OCI-LY1 (cell line): ENCODE measurements at regions not wholly inside any gene's neighbourhood (a gene's known extent, or its start where the extent isn't known, plus 50 kb on each side); places are given as distances from the start of the nearest gene placed in this dataset.

Source experiments
- H2AFZ ChIP-seq: fragments of 200-600 bp; sonication (generic), shearing (Covaris generic); 2 replicates; pipeline ENCODE4 v1.6.0; 2014; ENCODE audit warnings: antibody characterized with exemption, mild to moderate bottlenecking, low read length
- H3F3A ChIP-seq: fragments of 200-600 bp; sonication (generic), shearing (Covaris generic); 2 replicates; pipeline ENCODE4 v1.6.0; 2014; ENCODE audit warnings: mild to moderate bottlenecking, antibody characterized with exemption, low read length, moderate library complexity; ENCODE audit not compliant: insufficient read depth
- H3K27ac ChIP-seq: fragments of 200-600 bp; sonication (generic); 2 replicates; pipeline ENCODE4 v1.5.1; 2014; ENCODE audit warnings: low read length, mixed run types, mild to moderate bottlenecking, low read depth; ENCODE audit not compliant: poor library complexity, severe bottlenecking
- H3K27me3 ChIP-seq: fragments of 200-600 bp; sonication (generic); 2 replicates; pipeline ENCODE4 v1.6.0; 2014; ENCODE audit warnings: antibody characterized with exemption, mild to moderate bottlenecking, low read length, moderate library complexity; ENCODE audit not compliant: insufficient read depth
- H3K36me3 ChIP-seq: fragments of 200-600 bp; sonication (generic); 2 replicates; pipeline ENCODE4 v1.6.1; 2014; ENCODE audit warnings: mild to moderate bottlenecking, antibody characterized with exemption, low read length, moderate library complexity, mixed read lengths; ENCODE audit not compliant: insufficient read depth
- H3K4me1 ChIP-seq: fragments of 200-600 bp; sonication (generic); 2 replicates; pipeline ENCODE4 v1.5.1; 2014; ENCODE audit warnings: mild to moderate bottlenecking, low read length, moderate library complexity; ENCODE audit not compliant: insufficient read depth, severe bottlenecking
- H3K4me2 ChIP-seq: fragments of 200-600 bp; sonication (generic), shearing (Covaris generic); 2 replicates; pipeline ENCODE4 v1.6.1; 2014; ENCODE audit warnings: low read length
- H3K4me3 ChIP-seq: fragments of 200-600 bp; sonication (generic); 2 replicates; pipeline ENCODE4 v1.5.1; 2014; ENCODE audit warnings: low read length, low read depth, mild to moderate bottlenecking, mixed read lengths; ENCODE audit not compliant: poor library complexity, severe bottlenecking
- H3K79me2 ChIP-seq: fragments of 200-600 bp; shearing (Covaris generic); 2 replicates; pipeline ENCODE4 v1.6.1; 2016; ENCODE audit warnings: mixed run types, low read length, mixed read lengths; ENCODE audit not compliant: insufficient read depth
- H3K9ac ChIP-seq: fragments of 200-600 bp; sonication (generic), shearing (Covaris generic); 2 replicates; pipeline ENCODE4 v1.6.1; 2014; ENCODE audit warnings: mild to moderate bottlenecking, low read length, mixed read lengths
- H3K9me2 ChIP-seq: fragments of 200-600 bp; sonication (generic), shearing (Covaris generic); 2 replicates; pipeline ENCODE4 v1.6.1; 2014; ENCODE audit warnings: low read depth, mild to moderate bottlenecking, low read length, mixed read lengths
- H3K9me3 ChIP-seq: fragments of 200-600 bp; shearing (Covaris generic); 2 replicates; pipeline ENCODE4 v1.6.1; 2014; ENCODE audit warnings: low read length, mixed read lengths
- H4K20me1 ChIP-seq: fragments of 200-600 bp; sonication (generic), shearing (Covaris generic); 2 replicates; pipeline ENCODE4 v1.6.0; 2016; ENCODE audit warnings: mild to moderate bottlenecking, low read length; ENCODE audit not compliant: insufficient read depth
- EZH2 ChIP-seq: fragments of 200-600 bp; sonication (generic), shearing (Covaris generic); IDR thresholded peaks from 2 replicates; pipeline ENCODE4 v1.8.0; 2017; ENCODE audit warnings: borderline replicate concordance, mixed run types, mild to moderate bottlenecking, antibody characterized with exemption, low read length, moderate library complexity, mixed read lengths
- TF ChIP-seq, protein P1 (sequence below): fragments of 200-600 bp; sonication (generic), shearing (Covaris generic); IDR thresholded peaks from 2 replicates; pipeline ENCODE4 v1.5.1; 2017; ENCODE audit warnings: mild to moderate bottlenecking, antibody characterized with exemption, low read length, moderate library complexity, mixed read lengths

DNA sequence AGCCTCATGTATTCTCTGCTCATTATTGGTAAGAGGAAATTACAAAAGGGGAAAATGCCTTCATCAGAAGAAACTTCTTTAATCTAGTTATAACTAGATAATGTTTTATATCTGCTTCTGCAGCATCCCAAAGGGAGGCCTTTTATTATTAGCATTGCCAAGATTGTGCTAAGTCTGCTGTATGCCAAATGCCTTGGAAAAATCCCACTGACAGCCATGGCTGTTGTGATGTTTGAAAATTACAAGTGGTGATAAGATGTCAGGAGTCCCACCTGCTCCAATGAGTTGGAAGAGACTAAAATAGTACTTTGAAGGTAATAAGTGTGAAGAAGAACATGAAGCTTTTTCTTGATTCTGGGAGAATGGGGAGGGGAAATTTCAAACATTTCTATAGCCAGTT lies 345.0 kb downstream of the GABRB2 start:
- H3K9ac ChIP-seq, result no peak overlapping the region
- no peak overlapping the region for H3K27ac ChIP-seq
- H2AFZ ChIP-seq, result no peak overlapping the region
- TF ChIP-seq, protein P1, sequence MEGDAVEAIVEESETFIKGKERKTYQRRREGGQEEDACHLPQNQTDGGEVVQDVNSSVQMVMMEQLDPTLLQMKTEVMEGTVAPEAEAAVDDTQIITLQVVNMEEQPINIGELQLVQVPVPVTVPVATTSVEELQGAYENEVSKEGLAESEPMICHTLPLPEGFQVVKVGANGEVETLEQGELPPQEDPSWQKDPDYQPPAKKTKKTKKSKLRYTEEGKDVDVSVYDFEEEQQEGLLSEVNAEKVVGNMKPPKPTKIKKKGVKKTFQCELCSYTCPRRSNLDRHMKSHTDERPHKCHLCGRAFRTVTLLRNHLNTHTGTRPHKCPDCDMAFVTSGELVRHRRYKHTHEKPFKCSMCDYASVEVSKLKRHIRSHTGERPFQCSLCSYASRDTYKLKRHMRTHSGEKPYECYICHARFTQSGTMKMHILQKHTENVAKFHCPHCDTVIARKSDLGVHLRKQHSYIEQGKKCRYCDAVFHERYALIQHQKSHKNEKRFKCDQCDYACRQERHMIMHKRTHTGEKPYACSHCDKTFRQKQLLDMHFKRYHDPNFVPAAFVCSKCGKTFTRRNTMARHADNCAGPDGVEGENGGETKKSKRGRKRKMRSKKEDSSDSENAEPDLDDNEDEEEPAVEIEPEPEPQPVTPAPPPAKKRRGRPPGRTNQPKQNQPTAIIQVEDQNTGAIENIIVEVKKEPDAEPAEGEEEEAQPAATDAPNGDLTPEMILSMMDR, result no peak
- no peak for TF ChIP-seq EZH2
- no peaks in the 10 kb centered on the region for H3F3A ChIP-seq
- H3K36me3 ChIP-seq, result no peaks in the 10 kb centered on the region
- H3K79me2 ChIP-seq, result no peaks in the 10 kb centered on the region
- H4K20me1 ChIP-seq, result no peaks in the 10 kb centered on the region
- no peaks in the 10 kb centered on the region for H3K27me3 ChIP-seq
- H3K9me3 ChIP-seq, result no peaks in the 10 kb centered on the region
- no peaks in the 10 kb centered on the region for H3K4me1 ChIP-seq
- no peak overlapping the region for H3K4me2 ChIP-seq
- H3K4me3 ChIP-seq, result no peak overlapping the region
- H3K9me2 ChIP-seq, result no peaks in the 10 kb centered on the region

DNA sequence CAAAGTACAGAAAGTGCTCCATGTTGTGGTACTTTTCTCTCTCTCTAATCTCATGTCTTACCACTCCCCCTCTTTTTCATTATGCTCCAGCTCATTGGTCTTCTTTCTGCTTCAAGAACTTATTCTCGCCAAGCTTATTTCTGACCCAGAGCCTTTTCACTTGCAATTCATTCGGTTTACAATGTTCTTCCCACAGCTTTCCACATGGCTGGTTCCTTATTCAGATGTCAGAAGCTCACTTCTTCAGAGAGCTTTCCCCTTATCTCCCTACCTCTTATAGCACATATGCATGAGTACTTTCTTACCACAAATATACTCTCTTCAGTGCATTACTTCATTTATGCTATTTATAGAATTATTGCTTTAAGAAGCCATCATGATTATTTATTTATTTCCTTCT lies 338.8 kb upstream of the ATP10B start:
- no peak overlapping the region for H2AFZ ChIP-seq
- no peak overlapping the region for H3K9ac ChIP-seq
- TF ChIP-seq, protein P1, result no peak
- TF ChIP-seq EZH2, result no peak
- no peaks in the 10 kb centered on the region for H3F3A ChIP-seq
- no peaks in the 10 kb centered on the region for H3K9me2 ChIP-seq
- H3K36me3 ChIP-seq, result no peaks in the 10 kb centered on the region
- H3K27me3 ChIP-seq, result 0 out of 2 replicates have a peak, but pooled peaks cover 1% of the 10 kb centered on the region
- no peaks in the 10 kb centered on the region for H3K9me3 ChIP-seq
- no peaks in the 10 kb centered on the region for H3K4me1 ChIP-seq
- no peak overlapping the region for H3K4me2 ChIP-seq
- H3K4me3 ChIP-seq, result no peak overlapping the region
- H3K27ac ChIP-seq, result no peak overlapping the region
- no peaks in the 10 kb centered on the region for H4K20me1 ChIP-seq
- H3K79me2 ChIP-seq, result no peaks in the 10 kb centered on the region

DNA sequence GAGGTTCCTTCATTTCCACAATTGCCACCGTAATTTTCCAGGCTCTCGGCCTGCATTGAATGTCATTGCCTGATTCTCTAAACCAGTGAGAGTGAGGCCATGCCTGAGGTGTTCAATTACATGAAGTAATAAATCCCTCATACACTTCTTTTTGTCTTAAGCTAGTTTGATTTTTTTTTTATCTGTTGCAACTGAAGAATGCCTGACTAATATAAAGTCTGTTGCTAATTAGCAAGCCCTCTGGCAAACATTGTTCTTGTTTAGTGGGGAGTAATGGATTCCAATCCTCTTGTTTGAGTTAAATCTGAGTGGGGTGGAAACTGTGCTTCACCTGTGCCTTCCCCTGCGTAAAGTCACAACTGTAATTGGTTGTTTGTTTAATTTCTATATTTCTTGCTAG lies 338.1 kb upstream of the ATP10B start:
- H3K9me2 ChIP-seq, result no peaks in the 10 kb centered on the region
- TF ChIP-seq EZH2, result no peak
- TF ChIP-seq, protein P1, result no peak
- H3K27ac ChIP-seq, result no peak overlapping the region
- no peaks in the 10 kb centered on the region for H3K79me2 ChIP-seq
- H2AFZ ChIP-seq, result no peak overlapping the region
- no peaks in the 10 kb centered on the region for H4K20me1 ChIP-seq
- no peak overlapping the region for H3K4me3 ChIP-seq
- no peaks in the 10 kb centered on the region for H3K36me3 ChIP-seq
- no peak overlapping the region for H3K9ac ChIP-seq
- no peaks in the 10 kb centered on the region for H3K27me3 ChIP-seq
- H3K4me2 ChIP-seq, result no peak overlapping the region
- H3K9me3 ChIP-seq, result no peaks in the 10 kb centered on the region
- no peaks in the 10 kb centered on the region for H3K4me1 ChIP-seq
- H3F3A ChIP-seq, result no peaks in the 10 kb centered on the region
